Trophoblast cell (in vitro differentiated cells and primary cell): ENCODE measurements at regions not wholly inside any gene's neighbourhood (a gene's known extent, or its start where the extent isn't known, plus 50 kb on each side); places are given as distances from the start of the nearest gene placed in this dataset.

Experiments used
- DNase-seq, 2 donors: peaks; one replicate each; pipeline ENCODE4 v3.0.0-alpha.2; 2016
- H2AFZ ChIP-seq: 2 replicates; pipeline ENCODE4 v1.6.1; 2013; ENCODE audit warnings: low read length, moderate library complexity, mild to moderate bottlenecking; ENCODE audit not compliant: insufficient read depth, poor library complexity
- H2AK5ac ChIP-seq: 2 replicates; pipeline ENCODE4 v1.6.1; 2013; ENCODE audit warnings: mild to moderate bottlenecking, low read length
- H2BK120ac ChIP-seq: 2 replicates; pipeline ENCODE4 v1.6.1; 2013; ENCODE audit warnings: low read length, mild to moderate bottlenecking, moderate library complexity; ENCODE audit not compliant: insufficient read depth, poor library complexity
- H2BK12ac ChIP-seq: 2 replicates; pipeline ENCODE4 v1.6.1; 2013; ENCODE audit warnings: mild to moderate bottlenecking, low read length, moderate library complexity
- H2BK5ac ChIP-seq: 2 replicates; pipeline ENCODE4 v1.6.1; 2013; ENCODE audit warnings: low read length, low read depth, moderate library complexity, mild to moderate bottlenecking; ENCODE audit not compliant: poor library complexity
- H3K14ac ChIP-seq: 2 replicates; pipeline ENCODE4 v1.6.1; 2013; ENCODE audit warnings: mild to moderate bottlenecking, low read length
- H3K18ac ChIP-seq: 2 replicates; pipeline ENCODE4 v1.6.1; 2013; ENCODE audit warnings: mild to moderate bottlenecking, low read length
- H3K23ac ChIP-seq: 2 replicates; pipeline ENCODE4 v1.6.1; 2013; ENCODE audit warnings: low read length
- H3K27ac ChIP-seq: 2 replicates; pipeline ENCODE4 v1.5.1; 2013; ENCODE audit warnings: low read depth, mild to moderate bottlenecking, inconsistent platforms, low read length, moderate library complexity
- H3K27me3 ChIP-seq: 2 replicates; pipeline ENCODE4 v1.6.1; 2013; ENCODE audit warnings: inconsistent platforms, mild to moderate bottlenecking, low read length, moderate library complexity; ENCODE audit not compliant: insufficient read depth
- H3K36me3 ChIP-seq, 2 experiments: 1 replicate in 1 of 2; 2 replicates in 1 of 2; pipeline ENCODE4 v1.6.1; 2013; ENCODE audit warnings: low read length in 2 of 2, mild to moderate bottlenecking in 2 of 2, moderate library complexity in 1 of 2; ENCODE audit not compliant: insufficient read depth in 2 of 2, control insufficient read depth in 1 of 2
- H3K4ac ChIP-seq: 2 replicates; pipeline ENCODE4 v1.6.1; 2013; ENCODE audit warnings: low read depth, mild to moderate bottlenecking, low read length, moderate library complexity
- H3K4me1 ChIP-seq, 2 experiments: 1 replicate in 1 of 2; 2 replicates in 1 of 2; pipeline ENCODE4 v1.6.1; 2013; ENCODE audit warnings: low read length in 2 of 2, mild to moderate bottlenecking in 2 of 2, moderate library complexity in 1 of 2; ENCODE audit not compliant: insufficient read depth in 2 of 2, control insufficient read depth in 1 of 2
- H3K4me2 ChIP-seq: 2 replicates; pipeline ENCODE4 v1.6.1; 2013; ENCODE audit warnings: inconsistent platforms, mild to moderate bottlenecking, low read length, moderate library complexity
- H3K4me3 ChIP-seq: 2 replicates; pipeline ENCODE4 v1.5.1; 2013; ENCODE audit warnings: mild to moderate bottlenecking, low read depth, low read length, inconsistent platforms
- H3K79me1 ChIP-seq: one replicate; pipeline ENCODE4 v1.6.1; 2013; ENCODE audit warnings: low read length
- H3K79me2 ChIP-seq: 2 replicates; pipeline ENCODE4 v1.6.1; 2013; ENCODE audit warnings: low read length, mild to moderate bottlenecking; ENCODE audit not compliant: control insufficient read depth, insufficient read depth, poor library complexity
- H3K9ac ChIP-seq: 2 replicates; pipeline ENCODE4 v1.6.1; 2013; ENCODE audit warnings: mild to moderate bottlenecking, low read length
- H3K9me3 ChIP-seq: 2 replicates; pipeline ENCODE4 v1.6.1; 2013; ENCODE audit warnings: low read depth, mild to moderate bottlenecking, control low read depth, inconsistent platforms, low read length; ENCODE audit not compliant: insufficient read depth
- H4K12ac ChIP-seq: 2 replicates; pipeline ENCODE4 v1.6.1; 2013; ENCODE audit warnings: low read depth, mild to moderate bottlenecking, low read length, moderate library complexity
- H4K8ac ChIP-seq: 2 replicates; pipeline ENCODE4 v1.6.1; 2013; ENCODE audit warnings: low read depth, mild to moderate bottlenecking, low read length, moderate library complexity
- H4K91ac ChIP-seq: one replicate; pipeline ENCODE4 v1.6.1; 2013; ENCODE audit warnings: low read depth, mild to moderate bottlenecking, low read length, moderate library complexity
- WGBS: extraction: QIAGEN DNeasy Blood & Tissue Kit; methylation state at CpG from one replicate; pipeline ENCODE4 v1.1.7; 2013; ENCODE audit warnings: missing lambda C conversion rate; ENCODE audit not compliant: insufficient read length, insufficient coverage; ENCODE audit errors: extremely low coverage; 5-methylcytosine and 5-hydroxymethylcytosine counted together

GRCh38 chrX:40310016-40310415, 212.3 kb upstream of the BCOR start:
- DNase-seq = no peak
- H3K4me2 ChIP-seq = no peak overlapping the region
- no peaks in the 10 kb centered on the region for H3K27me3 ChIP-seq
- H2BK120ac ChIP-seq = peak overlapping the region; percentile 55
- H3K18ac ChIP-seq = no peak overlapping the region
- H3K4me3 ChIP-seq = no peak overlapping the region
- H3K36me3 ChIP-seq = no peaks in the 10 kb centered on the region
- peak overlapping the region; percentile 19 for H4K91ac ChIP-seq
- no peak overlapping the region for H4K12ac ChIP-seq
- no CpG with 5 or more reads among the region's 7 CpGs for WGBS
- H3K79me1 ChIP-seq = peaks cover 3% of the 10 kb centered on the region
- no peak overlapping the region for H2AK5ac ChIP-seq
- peaks cover 0 to 1% of the 10 kb centered on the region in 2 experiments for H3K4me1 ChIP-seq
- H3K23ac ChIP-seq = no peak overlapping the region
- no peak overlapping the region for H2BK12ac ChIP-seq
- H3K27ac ChIP-seq = no peak overlapping the region
- no peak overlapping the region for H2BK5ac ChIP-seq
- H3K9ac ChIP-seq = no peak overlapping the region
- no peaks in the 10 kb centered on the region for H3K9me3 ChIP-seq
- H2AFZ ChIP-seq = no peak overlapping the region
- peak overlapping the region; percentile 26 for H3K14ac ChIP-seq
- H3K4ac ChIP-seq = no peak overlapping the region
- no peaks in the 10 kb centered on the region for H3K79me2 ChIP-seq
- H4K8ac ChIP-seq = no peak overlapping the region

GRCh38 chrX:40307871-40308270, 210.1 kb upstream of the BCOR start:
- Histone ChIP-seq H3K79me2 (no peaks in the 10 kb centered on the region), H4K12ac (no peak overlapping the region), H3K79me1 (peaks cover 3% of the 10 kb centered on the region), H2AK5ac (no peak overlapping the region), H3K27ac (no peak overlapping the region), H3K23ac (no peak overlapping the region), H3K4me1 (peaks cover 0 to 3% of the 10 kb centered on the region in 2 experiments), H3K9me3 (no peaks in the 10 kb centered on the region), H3K4ac (no peak overlapping the region), H3K14ac (no peak overlapping the region), H3K36me3 (no peaks in the 10 kb centered on the region), H3K9ac (no peak overlapping the region), H3K18ac (no peak overlapping the region), H2BK12ac (no peak overlapping the region), H3K27me3 (no peaks in the 10 kb centered on the region), H4K8ac (no peak overlapping the region), H2AFZ (no peak overlapping the region), H4K91ac (no peak overlapping the region), H3K4me3 (no peak overlapping the region), H2BK120ac (no peak overlapping the region), H2BK5ac (no peak overlapping the region), H3K4me2 (no peak overlapping the region)
- DNase-seq = no peak
- no CpG with 5 or more reads among the region's 13 CpGs for WGBS

- H3K4me3 ChIP-seq = no peak overlapping the region
- H3K27ac ChIP-seq = no peak overlapping the region
- no CpG with 5 or more reads among the region's 2 CpGs for WGBS
- no peak overlapping the region for H4K91ac ChIP-seq
- no peak overlapping the region for H3K4me2 ChIP-seq
- H3K9ac ChIP-seq = no peak overlapping the region
- no peak for DNase-seq
- no peak overlapping the region for H3K18ac ChIP-seq
- no peak overlapping the region for H4K12ac ChIP-seq
- H2BK120ac ChIP-seq = no peak overlapping the region
- no peak overlapping the region for H2BK12ac ChIP-seq
- no peak overlapping the region for H3K23ac ChIP-seq
- H3K79me1 ChIP-seq = peaks cover 8% of the 10 kb centered on the region
- H2AK5ac ChIP-seq = peak overlapping the region; percentile 52
- H3K4ac ChIP-seq = no peak overlapping the region
- H3K4me1 ChIP-seq = peaks cover 9 to 18% of the 10 kb centered on the region in 2 experiments
- no peaks in the 10 kb centered on the region for H3K27me3 ChIP-seq
- no peaks in the 10 kb centered on the region for H3K9me3 ChIP-seq
- H4K8ac ChIP-seq = no peak overlapping the region
- no peaks in the 10 kb centered on the region for H3K79me2 ChIP-seq
- no peak overlapping the region for H2AFZ ChIP-seq
- no peaks in the 10 kb centered on the region for H3K36me3 ChIP-seq
- H3K14ac ChIP-seq = no peak overlapping the region
- no peak overlapping the region for H2BK5ac ChIP-seq
Observed at GRCh38 chrX:40304115-40304514, 206.4 kb upstream of the BCOR start.

GRCh38 chrX:40303256-40304077, 205.7 kb upstream of the BCOR start:
- peaks cover 9 to 22% of the 10 kb centered on the region in 2 experiments for H3K4me1 ChIP-seq
- H3K27me3 ChIP-seq = no peaks in the 10 kb centered on the region
- WGBS = no CpG with 5 or more reads among the region's 4 CpGs
- H4K8ac ChIP-seq = no peak overlapping the region
- no peak overlapping the region for H3K23ac ChIP-seq
- no peak overlapping the region for H3K9ac ChIP-seq
- H3K27ac ChIP-seq = no peak overlapping the region
- no peak overlapping the region for H2BK5ac ChIP-seq
- no peak overlapping the region for H3K14ac ChIP-seq
- H3K36me3 ChIP-seq = no peaks in the 10 kb centered on the region
- H2BK120ac ChIP-seq = no peak overlapping the region
- H2AK5ac ChIP-seq = no peak overlapping the region
- H3K18ac ChIP-seq = no peak overlapping the region
- H3K4me3 ChIP-seq = no peak overlapping the region
- no peak overlapping the region for H2AFZ ChIP-seq
- peak in 1 of 2 donors; percentile 54 for DNase-seq
- no peak overlapping the region for H2BK12ac ChIP-seq
- H4K12ac ChIP-seq = no peak overlapping the region
- H3K4ac ChIP-seq = no peak overlapping the region
- peaks cover 13% of the 10 kb centered on the region for H3K79me1 ChIP-seq
- no peak overlapping the region for H4K91ac ChIP-seq
- H3K79me2 ChIP-seq = no peaks in the 10 kb centered on the region
- H3K4me2 ChIP-seq = no peak overlapping the region
- no peaks in the 10 kb centered on the region for H3K9me3 ChIP-seq
